HG03060 (cell line): ENCODE measurements at regions not wholly inside any gene's neighbourhood (a gene's known extent, or its start where the extent isn't known, plus 50 kb on each side); places are given as distances from the start of the nearest gene placed in this dataset.

Source experiments
- ATAC-seq: cut with Tn5 transposase; IDR thresholded peaks from one replicate; pipeline ENCODE4 v1.9.1; 2021; ENCODE audit warnings: low read depth, moderate number of reproducible peaks; ENCODE audit not compliant: unreplicated experiment

GRCh38 chr1:42035205-42035829, 116.6 kb upstream of the HIVEP3 start:
- peak; percentile 22 for ATAC-seq

DNA sequence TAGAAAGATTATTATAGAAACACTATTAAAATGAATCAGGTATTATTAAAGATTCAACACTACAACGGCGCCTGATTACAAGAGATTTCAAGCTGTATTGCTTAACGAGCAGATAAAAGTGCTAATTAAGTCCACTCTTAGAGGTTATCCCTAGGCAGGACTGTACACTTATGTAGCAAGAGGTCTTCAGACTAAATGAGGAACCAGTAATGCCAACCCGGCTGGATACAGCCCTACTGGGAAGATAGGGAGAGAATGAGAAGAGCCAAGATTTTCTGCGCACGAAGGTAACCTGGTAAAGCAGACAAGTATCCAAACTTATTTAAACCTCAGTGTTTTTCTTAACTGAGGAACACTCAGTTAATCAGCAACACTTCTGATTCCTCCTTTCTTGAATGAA, 115.7 kb upstream of the HIVEP3 start:
- ATAC-seq: no peak

DNA sequence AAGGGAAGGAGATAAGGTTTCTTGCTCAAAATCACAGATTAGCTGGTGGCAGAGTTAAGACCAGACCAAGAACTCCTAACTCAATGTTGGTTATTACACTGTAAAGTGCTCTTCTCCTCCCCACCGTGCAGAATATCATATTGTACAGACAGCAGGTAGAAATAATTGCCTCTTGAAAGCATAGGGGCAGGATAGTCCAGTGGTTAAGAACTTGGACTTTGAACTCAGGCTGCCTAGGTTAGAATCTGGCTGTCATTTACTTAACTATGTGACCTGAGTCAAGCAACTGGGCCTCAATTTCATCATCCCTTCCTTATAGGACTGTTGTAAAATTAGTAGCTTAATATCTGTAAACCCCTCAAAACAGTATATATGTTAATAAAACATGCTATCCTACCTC, 114.9 kb upstream of the HIVEP3 start:
- no peak for ATAC-seq

DNA sequence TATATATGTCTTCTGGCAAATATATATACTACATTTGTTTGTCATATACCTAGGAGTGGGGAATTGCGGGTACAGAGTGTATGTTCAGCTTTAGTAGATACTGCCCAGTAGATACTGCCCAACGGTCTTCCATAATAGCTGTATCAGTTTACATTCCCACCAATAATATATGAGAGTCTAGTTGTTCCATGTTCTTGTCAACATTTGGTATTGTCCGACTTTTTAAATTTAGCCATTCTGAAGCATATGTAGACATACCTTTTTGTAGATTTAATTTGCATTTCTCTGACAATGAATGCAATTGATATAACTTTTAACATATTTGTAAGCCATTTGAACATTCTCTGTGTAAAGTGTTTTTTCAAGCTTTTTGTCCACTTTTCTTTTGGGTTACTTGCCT, 99.0 kb upstream of the HIVEP3 start:
- ATAC-seq: no peak

GRCh38 chr1:42017259-42017658, 98.5 kb upstream of the HIVEP3 start:
- ATAC-seq: no peak

- no peak for ATAC-seq
These were observed 96.1 kb upstream of the HIVEP3 start for GRCh38 chr1:42014823-42015222.

- ATAC-seq: no peak
These were observed 95.3 kb upstream of the HIVEP3 start for GRCh38 chr1:42013881-42014470.

DNA sequence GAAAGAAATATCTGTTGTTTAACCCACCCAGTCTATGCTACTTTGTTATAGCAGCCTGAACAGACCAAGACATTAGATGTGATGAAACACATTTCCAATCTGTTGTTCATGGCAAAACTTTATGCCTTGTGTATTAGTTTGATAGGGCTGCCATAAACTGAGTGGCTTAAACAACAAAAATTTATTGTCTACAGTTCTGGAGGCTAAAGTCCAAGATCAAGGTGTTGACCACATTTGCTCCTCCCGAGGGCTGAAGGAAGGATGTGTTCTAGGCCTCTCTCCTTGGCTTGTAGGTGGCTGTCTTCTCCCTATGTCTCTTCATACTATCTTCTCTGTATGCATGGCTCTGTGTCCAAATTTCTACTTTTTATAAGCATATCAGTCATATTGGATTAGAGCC, 94.1 kb upstream of the HIVEP3 start:
- ATAC-seq: no peak

GRCh38 chr1:42010381-42010780, 91.7 kb upstream of the HIVEP3 start:
- no peak for ATAC-seq

- ATAC-seq: no peak
These were observed 89.5 kb upstream of the HIVEP3 start for GRCh38 chr1:42008264-42008663.

DNA sequence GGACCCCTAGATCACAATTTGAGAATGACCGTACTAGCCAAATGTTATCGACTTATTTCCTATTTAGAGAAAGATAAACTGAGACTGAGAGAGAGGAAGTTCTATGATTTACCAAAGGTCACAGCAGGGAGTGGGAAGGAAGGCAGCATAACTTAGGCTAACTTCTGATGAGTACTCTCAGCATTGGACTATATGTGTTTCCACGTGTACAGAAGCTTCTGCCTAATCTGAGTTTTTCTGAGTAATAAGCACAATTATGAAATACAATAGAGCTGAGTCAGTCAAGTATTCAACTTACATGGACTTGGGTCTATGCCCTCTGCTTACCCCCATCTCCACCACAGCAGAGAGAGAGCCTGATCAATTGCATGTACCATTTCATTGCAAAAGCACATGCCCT, 88.1 kb upstream of the HIVEP3 start:
- ATAC-seq: no peak

GRCh38 chr1:42006093-42006492, 87.4 kb upstream of the HIVEP3 start:
- no peak for ATAC-seq

- ATAC-seq: no peak
These were observed 86.8 kb upstream of the HIVEP3 start for GRCh38 chr1:42005530-42005929.

DNA sequence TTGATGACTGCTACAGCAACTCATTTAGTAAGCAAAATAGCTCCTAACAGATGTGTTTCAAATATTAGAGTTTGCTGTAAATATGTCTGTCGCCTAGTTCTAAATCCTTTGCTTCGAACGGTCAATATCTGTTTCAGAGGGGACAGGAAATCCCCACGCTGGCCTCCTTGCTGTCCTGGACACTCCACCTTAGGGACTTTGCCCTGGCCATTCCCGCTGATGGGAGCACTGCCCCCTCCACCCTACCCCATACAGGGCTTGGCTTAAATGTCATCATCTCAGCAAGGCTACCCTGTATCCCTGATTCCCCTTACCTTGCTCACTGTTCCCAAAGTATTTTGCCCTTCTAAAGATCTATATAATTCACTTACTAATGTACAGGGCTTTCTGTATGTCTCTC, 86.1 kb upstream of the HIVEP3 start:
- no peak for ATAC-seq

DNA sequence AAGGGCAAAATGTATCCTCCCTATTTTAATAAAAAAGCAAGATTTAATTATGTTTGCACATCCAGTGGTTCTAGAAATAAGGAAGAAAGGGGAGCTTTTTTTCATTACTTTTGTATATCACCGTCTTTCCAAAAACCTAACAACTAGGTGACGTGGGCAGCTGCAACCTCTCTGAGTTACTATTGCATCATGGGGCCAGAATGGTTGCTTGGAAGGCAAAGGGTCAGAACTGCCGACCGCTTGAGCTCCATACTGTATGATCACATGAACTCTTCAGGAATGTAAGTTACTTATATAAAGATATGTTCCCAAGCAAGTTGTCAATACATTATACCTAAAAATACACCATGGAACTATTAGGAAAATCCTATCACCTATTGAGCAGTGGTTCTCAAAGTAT, 85.6 kb upstream of the HIVEP3 start:
- ATAC-seq: no peak

DNA sequence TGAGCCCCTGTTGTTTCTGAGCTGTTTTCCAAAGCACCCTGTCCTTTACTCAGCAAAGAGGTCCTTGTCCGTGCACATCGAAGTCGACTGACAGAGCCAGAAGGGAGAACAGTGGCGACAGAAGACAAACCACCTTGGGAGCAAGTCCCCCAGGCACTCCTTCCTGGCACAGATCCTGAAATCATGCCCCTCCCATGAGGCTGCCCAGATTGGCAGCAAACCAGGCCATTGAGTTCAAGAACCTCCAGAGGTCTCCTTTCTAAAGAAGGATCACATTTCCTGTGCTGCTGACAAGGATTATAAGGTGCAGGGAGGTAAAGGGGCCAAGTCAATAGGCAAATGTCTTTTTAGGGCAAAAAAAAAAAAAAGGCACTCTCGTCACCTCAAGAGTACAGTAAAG, 84.7 kb upstream of the HIVEP3 start:
- ATAC-seq: no peak

DNA sequence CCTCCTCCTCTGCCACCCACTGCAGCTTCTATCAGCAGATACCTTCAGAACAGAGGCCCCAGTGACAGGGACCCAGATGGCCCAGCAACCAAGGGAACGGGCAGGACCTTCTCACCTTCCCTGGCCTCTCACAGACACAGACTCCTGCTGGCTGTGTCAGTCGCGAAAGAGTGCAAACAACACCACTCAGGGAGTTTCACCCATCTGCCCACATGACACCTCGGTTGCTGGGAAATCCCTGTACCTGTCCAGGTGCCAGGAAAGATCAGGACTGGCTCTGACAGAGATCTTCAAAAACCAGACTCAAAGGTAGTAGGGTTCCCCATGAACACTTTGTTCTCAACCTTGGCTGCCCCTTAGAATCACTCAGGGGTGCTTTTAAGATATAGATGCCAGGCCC, 83.5 kb upstream of the HIVEP3 start:
- no peak for ATAC-seq

DNA sequence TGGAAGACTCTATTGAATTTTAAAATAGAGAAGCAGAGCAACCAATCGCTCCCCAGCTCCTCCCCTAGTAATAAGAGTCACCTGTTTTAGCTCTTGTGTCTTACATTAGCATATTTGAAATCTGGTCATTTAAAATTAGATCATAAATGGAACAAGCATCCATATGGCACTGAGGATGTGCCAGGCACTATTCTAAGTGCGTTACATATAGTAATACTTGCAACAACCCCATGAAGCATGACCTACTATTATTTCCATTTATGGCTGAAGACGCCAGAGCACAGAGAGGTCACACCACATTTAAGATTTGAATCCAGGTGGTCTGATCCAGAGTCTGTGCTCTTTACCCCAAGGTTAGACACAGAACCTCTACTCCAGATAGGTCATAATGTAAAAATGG, 82.0 kb upstream of the HIVEP3 start:
- no peak for ATAC-seq

GRCh38 chr1:41999884-42000283, 81.2 kb upstream of the HIVEP3 start:
- ATAC-seq: no peak

- ATAC-seq: no peak
These were observed 79.5 kb upstream of the HIVEP3 start for GRCh38 chr1:41998250-41998649.

DNA sequence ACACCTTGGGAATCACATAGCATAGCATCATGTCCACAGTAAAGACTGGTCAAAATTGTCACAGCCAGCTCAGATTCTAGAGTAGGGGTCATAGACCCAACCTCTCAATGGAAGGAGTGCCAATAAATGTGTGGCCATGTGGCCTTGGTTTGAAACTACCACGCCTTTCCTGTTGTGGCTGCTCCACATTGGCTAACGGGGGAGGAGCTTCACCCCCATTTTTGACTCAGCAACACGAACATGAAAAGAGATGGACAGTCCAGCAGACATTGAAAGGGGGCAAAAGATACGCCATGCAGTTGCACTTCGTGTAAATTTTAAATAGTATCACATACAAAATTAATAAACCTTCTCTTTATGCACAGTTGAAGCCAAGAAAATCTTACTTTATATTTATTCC, 78.4 kb upstream of the HIVEP3 start:
- ATAC-seq: no peak

- no peak for ATAC-seq
These were observed 76.9 kb upstream of the HIVEP3 start for GRCh38 chr1:41995441-41996130.
